Spleen (tissue), 11 donors: ENCODE measurements at regions not wholly inside any gene's neighbourhood (a gene's known extent, or its start where the extent isn't known, plus 50 kb on each side); places are given as distances from the start of the nearest gene placed in this dataset.

Experiments
- DNase-seq: peaks from one replicate; pipeline ENCODE4 v3.0.0-alpha.2; 2020
- H3K27ac ChIP-seq, 8 donors: fragments of 200-600 bp; sonication (generic) in 7 of 8; 1 replicate in 4 of 8; 2 replicates in 4 of 8; pipeline versions ENCODE4 v1.5.0 to v1.8.0; 2016 to 2021; ENCODE audit warnings: inconsistent platforms in 4 of 8, mild to moderate bottlenecking in 4 of 8, moderate library complexity in 1 of 8
- H3K27me3 ChIP-seq, 7 donors: fragments of 200-600 bp; sonication (generic) in 6 of 7; replicated peaks in 1 of 7; 1 replicate in 4 of 7; 2 replicates in 3 of 7; pipeline versions ENCODE4 v1.5.0 to v1.8.0; 2016 to 2021; ENCODE audit warnings: inconsistent platforms in 3 of 7, mild to moderate bottlenecking in 1 of 7
- H3K36me3 ChIP-seq, 6 donors: fragments of 200-600 bp; sonication (generic) in 5 of 6; 1 replicate in 4 of 6; 2 replicates in 2 of 6; pipeline versions ENCODE4 v1.5.0 to v1.8.0; 2016 to 2021; ENCODE audit warnings: inconsistent platforms in 2 of 6
- H3K4me1 ChIP-seq, 6 donors: fragments of 200-600 bp; sonication (generic) in 5 of 6; 1 replicate in 3 of 6; 2 replicates in 3 of 6; pipeline versions ENCODE4 v1.5.0 to v1.8.0; 2016 to 2021; ENCODE audit warnings: inconsistent platforms in 3 of 6
- H3K4me3 ChIP-seq, 8 donors: fragments of 200-600 bp; sonication (generic) in 7 of 8; 1 replicate in 4 of 8; 2 replicates in 4 of 8; pipeline versions ENCODE4 v1.5.0 to v1.8.0; 2016 to 2021; ENCODE audit warnings: inconsistent platforms in 4 of 8, mild to moderate bottlenecking in 4 of 8, moderate library complexity in 2 of 8
- H3K9me3 ChIP-seq, 8 donors: fragments of 200-600 bp; sonication (generic) in 7 of 8; 1 replicate in 4 of 8; 2 replicates in 4 of 8; pipeline versions ENCODE4 v1.5.0 to v1.8.0; 2016 to 2021; ENCODE audit warnings: inconsistent platforms in 4 of 8
- POLR2A ChIP-seq, 3 donors: fragments of 450-650 bp; IDR thresholded peaks; one replicate each; pipeline ENCODE4 v1.5.1; 2017; ENCODE audit warnings: antibody characterized with exemption in 3 of 3, mild to moderate bottlenecking in 1 of 3
- POLR2AphosphoS5 ChIP-seq, 3 donors: sonication (generic); formaldehyde crosslinking; IDR thresholded peaks; one replicate each; pipeline ENCODE4 v1.5.1; 2017; ENCODE audit warnings: antibody characterized with exemption in 3 of 3
- WGBS, 5 donors: extraction: QIAGEN DNeasy Blood & Tissue Kit in 3 of 5; methylation state at CpG; one replicate each; pipeline versions ENCODE4 v1.1.5 to v1.1.7; 2013 to 2018; 5-methylcytosine and 5-hydroxymethylcytosine counted together
- intact Hi-C: fragments of 100-400 bp; cut with DNase I; formaldehyde crosslinking; loops from one replicate; pipeline ENCODE4 v1.15.0; 2023; ENCODE audit warnings: low total_unique reads
- TF ChIP-seq, protein P1 (sequence below), 11 experiments: fragments of 200-600 bp in 7 of 11; fragments of 450-650 bp in 4 of 11; sonication (generic) in 4 of 11; IDR thresholded peaks in 8 of 11; conservative IDR thresholded peaks in 3 of 11; 1 replicate in 7 of 11; 2 replicates in 4 of 11; pipeline versions ENCODE4 v1.4.0 to v1.8.0; 2016 to 2021; ENCODE audit warnings: antibody characterized with exemption in 11 of 11, inconsistent platforms in 4 of 11, mild to moderate bottlenecking in 1 of 11
- donor health status: healthy with polysubstance abuse.
- donor health status: DM: no; HTN: no; CAD: no; lungs with moderate emphysema.
- donor health status: DM: no; HTN: no; CAD: no.
- donor health status: Bipolar disorder and iron deficiency.
- donor health status: healthy.
- donor health status: DM: no; HTN: no; CAD: no.
- donor health status: DM: yes; HTN: yes; CAD: no.

DNA sequence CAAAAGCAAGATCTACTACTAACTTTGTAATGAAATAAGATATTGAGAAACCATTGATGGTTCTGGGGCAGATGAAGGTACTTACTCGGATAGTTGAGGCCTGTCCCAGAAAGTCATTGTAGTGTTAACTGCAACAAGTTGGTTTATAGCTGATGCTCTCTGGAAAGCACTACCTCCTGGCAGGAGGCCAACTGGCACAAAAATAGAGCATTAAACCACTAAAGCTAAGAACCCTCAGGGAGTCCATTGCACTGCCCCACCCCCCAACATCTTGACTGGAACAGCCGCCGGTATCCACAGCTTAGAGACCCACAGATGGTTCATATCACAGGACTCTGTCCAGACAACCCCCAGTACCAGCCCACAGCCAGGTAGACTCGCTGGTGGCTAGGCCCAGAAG is 552.5 kb upstream of the CRIM1 start:
- intact Hi-C loops, result no loop called here
- WGBS, 5 donors, result 54 to 76% (median 73%) methylated on average over 4 of the region's 4 CpGs
- H3K4me3 ChIP-seq, result no peak overlapping the region
- no peaks in the 10 kb centered on the region for H3K27me3 ChIP-seq
- H3K4me1 ChIP-seq, result no peaks in the 10 kb centered on the region
- no peaks in the 10 kb centered on the region for H3K36me3 ChIP-seq
- H3K9me3 ChIP-seq, result peaks cover 0 to 20% (median 6%) of the 10 kb centered on the region in 8 donors
- no peak for DNase-seq
- TF ChIP-seq POLR2A (IDR thresholded peaks at IDR 0.05), result no peak
- no peak for TF ChIP-seq POLR2AphosphoS5 (IDR thresholded peaks at IDR 0.05)
- TF ChIP-seq, protein P1, sequence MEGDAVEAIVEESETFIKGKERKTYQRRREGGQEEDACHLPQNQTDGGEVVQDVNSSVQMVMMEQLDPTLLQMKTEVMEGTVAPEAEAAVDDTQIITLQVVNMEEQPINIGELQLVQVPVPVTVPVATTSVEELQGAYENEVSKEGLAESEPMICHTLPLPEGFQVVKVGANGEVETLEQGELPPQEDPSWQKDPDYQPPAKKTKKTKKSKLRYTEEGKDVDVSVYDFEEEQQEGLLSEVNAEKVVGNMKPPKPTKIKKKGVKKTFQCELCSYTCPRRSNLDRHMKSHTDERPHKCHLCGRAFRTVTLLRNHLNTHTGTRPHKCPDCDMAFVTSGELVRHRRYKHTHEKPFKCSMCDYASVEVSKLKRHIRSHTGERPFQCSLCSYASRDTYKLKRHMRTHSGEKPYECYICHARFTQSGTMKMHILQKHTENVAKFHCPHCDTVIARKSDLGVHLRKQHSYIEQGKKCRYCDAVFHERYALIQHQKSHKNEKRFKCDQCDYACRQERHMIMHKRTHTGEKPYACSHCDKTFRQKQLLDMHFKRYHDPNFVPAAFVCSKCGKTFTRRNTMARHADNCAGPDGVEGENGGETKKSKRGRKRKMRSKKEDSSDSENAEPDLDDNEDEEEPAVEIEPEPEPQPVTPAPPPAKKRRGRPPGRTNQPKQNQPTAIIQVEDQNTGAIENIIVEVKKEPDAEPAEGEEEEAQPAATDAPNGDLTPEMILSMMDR (IDR thresholded peaks at IDR 0.05 in 8 of 11, conservative IDR thresholded peaks at IDR 0.05 in 3 of 11), result no peak
- H3K27ac ChIP-seq, result no peak overlapping the region

DNA sequence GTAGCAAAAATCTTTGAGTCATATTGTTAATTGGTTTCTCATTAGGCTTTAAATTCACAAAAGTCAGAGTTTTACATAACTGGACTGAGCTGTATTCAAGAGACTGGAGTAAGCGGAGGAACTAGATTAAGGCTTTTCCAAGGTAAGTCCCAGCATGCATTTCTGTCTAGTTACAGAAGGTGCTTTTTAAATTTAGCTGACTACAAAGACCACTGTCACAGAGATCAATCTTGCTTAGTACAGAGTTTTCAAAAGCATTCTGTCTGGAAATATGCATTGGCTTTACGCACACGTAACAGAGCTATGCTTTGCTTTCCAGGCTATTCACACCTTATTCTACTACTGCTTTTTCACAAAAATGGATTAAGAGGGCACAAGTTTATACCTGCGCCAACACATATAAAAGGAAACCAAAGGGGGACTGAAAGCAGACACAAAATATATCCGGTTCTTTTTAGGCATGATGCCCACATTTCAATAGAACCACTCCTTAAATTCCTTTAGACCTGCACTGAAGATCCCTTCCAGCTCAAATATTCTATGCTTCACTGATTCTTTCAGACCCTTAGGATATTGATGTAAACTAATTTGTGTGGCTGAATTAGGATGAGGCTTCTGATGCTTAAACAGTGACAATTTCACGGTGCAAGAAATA is 560.7 kb upstream of the CRIM1 start:
- TF ChIP-seq POLR2AphosphoS5 (IDR thresholded peaks at IDR 0.05) (no peak), POLR2A (IDR thresholded peaks at IDR 0.05) (no peak)
- TF ChIP-seq, protein P1 (IDR thresholded peaks at IDR 0.05 in 8 of 11, conservative IDR thresholded peaks at IDR 0.05 in 3 of 11), result no peak
- Histone ChIP-seq H3K36me3 (no peaks in the 10 kb centered on the region), H3K4me1 (no peaks in the 10 kb centered on the region), H3K27ac (no peak overlapping the region), H3K4me3 (no peak overlapping the region), H3K27me3 (no peaks in the 10 kb centered on the region), H3K9me3 (no peaks in the 10 kb centered on the region)
- WGBS, 5 donors, result 82 to 95% (median 92%) methylated on average over 6 of the region's 6 CpGs
- no peak for DNase-seq
- intact Hi-C loops, result no loop called here

GRCh38 chr2:35790292-35790691 is 565.3 kb upstream of the CRIM1 start:
- Histone ChIP-seq H3K36me3 (no peaks in the 10 kb centered on the region), H3K9me3 (peaks cover 0 to 16% (median 9%) of the 10 kb centered on the region in 8 donors)
- intact Hi-C loops, result no loop called here

GRCh38 chr2:35788543-35788942 is 567.0 kb upstream of the CRIM1 start:
- Histone ChIP-seq H3K4me3 (no peak overlapping the region), H3K9me3 (peaks cover 0 to 16% (median 9%) of the 10 kb centered on the region in 8 donors), H3K27ac (no peak overlapping the region), H3K4me1 (no peaks in the 10 kb centered on the region), H3K27me3 (no peaks in the 10 kb centered on the region), H3K36me3 (no peaks in the 10 kb centered on the region)
- WGBS, 5 donors, result 82 to 97% (median 90%) methylated on average over 10 of the region's 10 CpGs
- DNase-seq, result no peak
- TF ChIP-seq, protein P1 (IDR thresholded peaks at IDR 0.05 in 8 of 11, conservative IDR thresholded peaks at IDR 0.05 in 3 of 11), result no peak
- TF ChIP-seq POLR2A (IDR thresholded peaks at IDR 0.05) (no peak), POLR2AphosphoS5 (IDR thresholded peaks at IDR 0.05) (no peak)
- intact Hi-C loops, result no loop called here

More at GRCh38 chr2:35790292-35790691, 565.3 kb upstream of the CRIM1 start:
- DNase-seq, result no peak
- WGBS, 5 donors, result 75 to 97% (median 87%) methylated on average over 4 to 5 of the region's 5 CpGs
- no peak for TF ChIP-seq POLR2A (IDR thresholded peaks at IDR 0.05)
- no peak for TF ChIP-seq POLR2AphosphoS5 (IDR thresholded peaks at IDR 0.05)
- TF ChIP-seq, protein P1 (IDR thresholded peaks at IDR 0.05 in 8 of 11, conservative IDR thresholded peaks at IDR 0.05 in 3 of 11), result no peak
- Histone ChIP-seq H3K4me3 (no peak overlapping the region), H3K4me1 (no peaks in the 10 kb centered on the region), H3K27me3 (no peaks in the 10 kb centered on the region), H3K27ac (no peak overlapping the region)
